Activated CD4-positive, alpha-beta T cell treated with anti-CD3 and anti-CD28 coated beads, Interleukin-2, amount 10 ng/mL, durations not matched to agents 7 days and 5 days (primary cell): ENCODE measurements at regions not wholly inside any gene's neighbourhood (a gene's known extent, or its start where the extent isn't known, plus 50 kb on each side); places are given as distances from the start of the nearest gene placed in this dataset.
"Not testable (repeated sequence)": the region's sequence is repeated elsewhere in the genome, so short reads cannot be mapped to it uniquely, and the experiment has no call there.

Source experiments
- CTCF ChIA-PET: fragments of 350-600 bp; sonication (Branson Sonifier 250); formaldehyde crosslinking; loops from one replicate; lab custom pipeline; 2021; ENCODE audit warnings: antibody characterized with exemption; lab: Charles Lee
- POLR2A ChIA-PET: fragments of 350-600 bp; sonication (Branson Sonifier 250); formaldehyde crosslinking; loops from one replicate; lab custom pipeline; 2021; ENCODE audit warnings: antibody characterized with exemption; lab: Charles Lee
- DNase-seq: peaks from one replicate; pipeline ENCODE4 v3.0.0-alpha.2; 2020
- H3K27ac Mint-ChIP-seq: one replicate; pipeline ENCODE4 v1.8.0; 2021; ENCODE audit warnings: mild to moderate bottlenecking, moderate library complexity, mixed read lengths
- H3K27me3 Mint-ChIP-seq: one replicate; pipeline ENCODE4 v1.8.0; 2021; ENCODE audit warnings: mixed read lengths
- H3K36me3 Mint-ChIP-seq: one replicate; pipeline ENCODE4 v1.8.0; 2021; ENCODE audit warnings: low read depth, mixed read lengths
- H3K4me1 Mint-ChIP-seq: one replicate; pipeline ENCODE4 v1.8.0; 2021; ENCODE audit warnings: mixed read lengths
- H3K4me3 Mint-ChIP-seq: one replicate; pipeline ENCODE4 v1.8.0; 2021; ENCODE audit warnings: mild to moderate bottlenecking, moderate library complexity, mixed read lengths
- H3K9me3 Mint-ChIP-seq: one replicate; pipeline ENCODE4 v1.8.0; 2021; ENCODE audit warnings: mixed read lengths

DNA sequence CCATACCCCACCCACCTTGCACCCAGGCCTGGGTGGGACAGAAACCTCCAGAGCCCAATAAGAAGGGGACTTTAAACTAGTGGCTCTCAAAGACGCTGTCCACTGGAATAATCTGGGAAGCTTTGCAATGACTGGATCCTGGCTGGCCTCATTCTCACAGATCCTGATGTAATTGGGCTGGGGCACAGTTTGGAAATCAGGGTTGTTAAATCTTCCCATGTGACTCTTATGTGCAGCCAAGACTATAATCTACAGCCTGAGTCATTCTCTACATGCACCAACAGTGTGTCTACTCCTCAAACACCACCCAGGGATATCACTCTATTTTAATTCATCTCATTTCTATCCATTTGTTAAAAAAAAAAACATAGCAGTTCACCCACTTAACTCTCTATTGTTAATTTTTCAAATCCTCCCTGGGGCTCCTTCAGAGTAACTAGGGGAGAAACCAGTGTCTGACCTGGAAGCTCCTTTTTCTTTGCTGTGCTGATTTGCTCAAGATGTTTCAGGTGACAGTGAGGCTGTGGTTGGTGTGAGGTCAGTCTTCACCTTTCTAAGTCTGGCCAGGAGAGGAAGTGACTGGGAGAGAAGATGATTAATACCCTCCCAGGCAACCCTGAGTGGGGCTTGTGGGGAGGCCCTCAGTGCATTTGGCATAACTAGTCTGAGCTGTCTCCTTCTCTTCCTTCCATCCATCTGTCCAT lies 211.6 kb upstream of the SFSWAP start:
- H3K4me1 Mint-ChIP-seq: peaks cover 6% of the 10 kb centered on the region
- no peak overlapping the region for H3K4me3 Mint-ChIP-seq
- ChIA-PET CTCF (interaction anchor here (0.6 to 1.3 kb wide), 3 partner anchors 8 to 285 kb away, joined by 3 read pairs; no protein-coding TSS in a partner anchor), POLR2A (no interaction called here)
- no peak for DNase-seq
- no peaks in the 10 kb centered on the region for H3K36me3 Mint-ChIP-seq
- H3K27ac Mint-ChIP-seq: no peak overlapping the region
- no peaks in the 10 kb centered on the region for H3K27me3 Mint-ChIP-seq
- no peaks in the 10 kb centered on the region for H3K9me3 Mint-ChIP-seq

DNA sequence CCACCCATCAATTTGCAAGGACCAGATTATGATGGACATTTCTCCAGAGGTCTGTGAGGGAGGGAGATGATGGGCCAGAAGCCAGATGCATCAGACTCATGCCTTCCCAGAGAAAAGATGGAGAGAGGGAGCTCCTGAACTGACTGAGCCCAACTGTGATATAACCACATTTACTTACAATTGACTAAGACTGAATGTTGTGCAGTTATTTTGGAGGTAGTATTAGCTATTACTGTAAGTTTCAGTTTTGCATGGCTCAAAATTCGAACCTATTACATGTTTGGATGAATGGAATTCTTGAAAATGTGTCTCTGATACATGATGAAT lies 211.1 kb upstream of the SFSWAP start:
- ChIA-PET CTCF (interaction anchor here (1.0 to 1.3 kb wide), 2 partner anchors 9 to 234 kb away, joined by 3 read pairs; no protein-coding TSS in a partner anchor), POLR2A (no interaction called here)
- Mint-ChIP-seq H3K36me3 (no peaks in the 10 kb centered on the region), H3K4me3 (no peak overlapping the region), H3K9me3 (no peaks in the 10 kb centered on the region), H3K27ac (no peak overlapping the region), H3K27me3 (no peaks in the 10 kb centered on the region), H3K4me1 (peaks cover 6% of the 10 kb centered on the region)
- no peak for DNase-seq

- POLR2A ChIA-PET: no interaction called here
- Mint-ChIP-seq H3K9me3 (no peaks in the 10 kb centered on the region), H3K4me3 (no peak overlapping the region), H3K27me3 (no peaks in the 10 kb centered on the region), H3K4me1 (peaks cover 6% of the 10 kb centered on the region), H3K36me3 (no peaks in the 10 kb centered on the region), H3K27ac (no peak overlapping the region)
- DNase-seq: no peak
- CTCF ChIA-PET: interaction anchor here (1.3 kb wide), 1 partner anchor 233 kb away, joined by 3 read pairs; no protein-coding TSS in a partner anchor
Measured at GRCh38 chr12:131500564-131500963, 210.3 kb upstream of the SFSWAP start.

- ChIA-PET CTCF (no interaction called here), POLR2A (no interaction called here)
- Mint-ChIP-seq H3K27me3 (no peaks in the 10 kb centered on the region), H3K4me1 (peaks cover 5% of the 10 kb centered on the region), H3K9me3 (no peaks in the 10 kb centered on the region), H3K36me3 (no peaks in the 10 kb centered on the region), H3K4me3 (no peak overlapping the region), H3K27ac (no peak overlapping the region)
- DNase-seq: no peak
Measured at GRCh38 chr12:131505561-131505960, 205.3 kb upstream of the SFSWAP start.

GRCh38 chr12:131506426-131506825 lies 204.5 kb upstream of the SFSWAP start:
- DNase-seq: no peak
- H3K9me3 Mint-ChIP-seq: no peaks in the 10 kb centered on the region
- CTCF ChIA-PET: no interaction called here
- no peak overlapping the region for H3K27ac Mint-ChIP-seq
- POLR2A ChIA-PET: no interaction called here
- H3K36me3 Mint-ChIP-seq: no peaks in the 10 kb centered on the region
- H3K27me3 Mint-ChIP-seq: no peaks in the 10 kb centered on the region
- H3K4me3 Mint-ChIP-seq: no peak overlapping the region
- peaks cover 9% of the 10 kb centered on the region for H3K4me1 Mint-ChIP-seq

- Mint-ChIP-seq H3K36me3 (no peaks in the 10 kb centered on the region), H3K9me3 (no peaks in the 10 kb centered on the region), H3K4me3 (no peak overlapping the region), H3K27me3 (no peaks in the 10 kb centered on the region), H3K27ac (no peak overlapping the region), H3K4me1 (peaks cover 15% of the 10 kb centered on the region)
- ChIA-PET CTCF (no interaction called here), POLR2A (no interaction called here)
- DNase-seq: no peak
Measured at GRCh38 chr12:131507094-131507493, 203.8 kb upstream of the SFSWAP start.

DNA sequence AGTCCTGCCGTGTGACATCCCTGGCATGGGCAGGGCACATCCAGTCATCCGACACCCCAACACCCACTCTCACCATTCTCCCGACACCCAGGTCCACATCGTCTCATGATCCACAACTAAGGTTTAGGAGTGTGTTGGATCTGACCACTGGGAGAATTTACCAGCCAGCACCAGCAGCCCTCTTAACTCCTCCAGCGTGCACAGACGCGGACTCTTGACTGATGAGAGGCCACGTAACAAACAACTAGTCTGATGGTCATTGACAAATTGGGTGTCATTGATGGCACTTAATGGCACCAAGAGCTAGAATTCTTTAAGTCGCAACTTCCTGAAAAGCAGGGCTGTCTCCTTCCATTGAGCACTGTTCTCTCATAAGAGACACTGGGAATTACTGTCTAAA lies 203.0 kb upstream of the SFSWAP start:
- POLR2A ChIA-PET: interaction anchor here (0.6 kb wide), 1 partner anchor 23 kb away, joined by 3 read pairs; no protein-coding TSS in a partner anchor
- no peaks in the 10 kb centered on the region for H3K9me3 Mint-ChIP-seq

DNA sequence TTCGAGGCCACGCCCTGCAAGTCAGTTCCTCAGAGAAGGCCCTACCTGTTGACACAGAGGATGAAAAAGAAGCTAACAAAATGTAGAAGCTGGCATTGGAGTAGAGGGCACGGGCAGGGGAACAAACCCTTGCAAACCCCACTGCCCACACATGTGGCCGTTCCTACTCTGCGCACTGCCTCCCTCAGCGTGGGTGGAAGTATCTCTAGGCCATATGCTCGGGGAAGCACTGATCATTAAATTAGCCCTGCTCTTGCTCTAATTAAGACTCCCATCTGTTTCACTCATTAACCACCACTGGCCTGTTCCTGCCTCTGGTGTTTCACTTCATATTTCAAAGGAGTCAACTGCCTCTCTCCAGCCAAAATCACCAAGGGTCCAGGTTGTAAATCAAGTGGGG lies 201.2 kb upstream of the SFSWAP start:
- no peak overlapping the region for H3K4me3 Mint-ChIP-seq
- DNase-seq: no peak
- H3K9me3 Mint-ChIP-seq: no peaks in the 10 kb centered on the region
- ChIA-PET CTCF (interaction anchor here (0.9 kb wide), 1 partner anchor 16 kb away, joined by 3 read pairs; no protein-coding TSS in a partner anchor), POLR2A (no interaction called here)
- peaks cover 19% of the 10 kb centered on the region for H3K4me1 Mint-ChIP-seq
- H3K27me3 Mint-ChIP-seq: no peaks in the 10 kb centered on the region
- H3K27ac Mint-ChIP-seq: no peak overlapping the region
- H3K36me3 Mint-ChIP-seq: no peaks in the 10 kb centered on the region

More for the DNA sequence above, 203.0 kb upstream of the SFSWAP start:
- no peaks in the 10 kb centered on the region for H3K27me3 Mint-ChIP-seq
- DNase-seq: no peak
- H3K4me3 Mint-ChIP-seq: no peak overlapping the region
- H3K36me3 Mint-ChIP-seq: no peaks in the 10 kb centered on the region
- CTCF ChIA-PET: no interaction called here
- no peak overlapping the region for H3K27ac Mint-ChIP-seq
- H3K4me1 Mint-ChIP-seq: peaks cover 19% of the 10 kb centered on the region

- Mint-ChIP-seq H3K36me3 (no peaks in the 10 kb centered on the region), H3K4me1 (peaks cover 19% of the 10 kb centered on the region), H3K27me3 (no peaks in the 10 kb centered on the region), H3K4me3 (no peak overlapping the region), H3K9me3 (peaks cover 3% of the 10 kb centered on the region), H3K27ac (no peak overlapping the region)
- DNase-seq: no peak
- CTCF ChIA-PET: interaction anchor here (0.7 to 1.2 kb wide), 4 partner anchors 14 to 63 kb away, joined by 3 to 4 read pairs (median 3); no protein-coding TSS in a partner anchor
- POLR2A ChIA-PET: no interaction called here
Measured at GRCh38 chr12:131510431-131510830, 200.5 kb upstream of the SFSWAP start.

DNA sequence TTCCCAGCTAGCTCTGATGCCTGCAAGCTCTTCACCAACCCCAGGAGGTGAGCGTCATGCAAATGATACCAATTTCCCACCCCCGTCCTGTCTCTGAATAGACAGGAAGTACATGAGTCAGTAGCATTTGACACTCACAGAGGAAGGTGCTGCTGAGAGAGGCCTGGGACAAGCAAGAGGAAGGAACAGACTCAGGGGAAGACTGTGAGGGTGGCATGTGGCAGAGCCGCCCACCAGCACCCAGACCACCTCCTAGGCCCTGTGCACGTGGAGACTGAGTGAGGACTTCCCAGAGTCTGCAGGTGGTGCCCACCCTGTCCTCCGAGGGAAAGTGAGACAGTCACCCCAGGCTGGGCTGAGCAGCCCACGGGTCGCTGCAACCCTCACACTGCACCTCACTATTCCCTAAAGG lies 199.5 kb upstream of the SFSWAP start:
- ChIA-PET POLR2A (no interaction called here), CTCF (interaction anchor here (1.2 kb wide), 1 partner anchor 15 kb away, joined by 4 read pairs; no protein-coding TSS in a partner anchor)
- Mint-ChIP-seq H3K9me3 (peaks cover 8% of the 10 kb centered on the region), H3K4me1 (peaks cover 17% of the 10 kb centered on the region), H3K27ac (peak overlapping the region; percentile 76), H3K4me3 (no peak overlapping the region), H3K27me3 (no peaks in the 10 kb centered on the region), H3K36me3 (no peaks in the 10 kb centered on the region)
- peak; percentile 57 for DNase-seq

- Mint-ChIP-seq H3K27ac (peak overlapping the region; percentile 76), H3K9me3 (peaks cover 8% of the 10 kb centered on the region), H3K27me3 (no peaks in the 10 kb centered on the region), H3K4me1 (peaks cover 15% of the 10 kb centered on the region), H3K36me3 (no peaks in the 10 kb centered on the region), H3K4me3 (no peak overlapping the region)
- POLR2A ChIA-PET: no interaction called here
- no peak for DNase-seq
- CTCF ChIA-PET: no interaction called here
Measured at GRCh38 chr12:131511803-131512561, 198.9 kb upstream of the SFSWAP start.

GRCh38 chr12:131513606-131514005 lies 197.3 kb upstream of the SFSWAP start:
- H3K36me3 Mint-ChIP-seq: no peaks in the 10 kb centered on the region
- peak overlapping the region; percentile 27 for H3K27ac Mint-ChIP-seq
- H3K4me1 Mint-ChIP-seq: peaks cover 15% of the 10 kb centered on the region
- H3K9me3 Mint-ChIP-seq: peaks cover 14% of the 10 kb centered on the region
- no peak for DNase-seq
- no peak overlapping the region for H3K4me3 Mint-ChIP-seq
- ChIA-PET CTCF (no interaction called here), POLR2A (no interaction called here)
- H3K27me3 Mint-ChIP-seq: peaks cover 1% of the 10 kb centered on the region

DNA sequence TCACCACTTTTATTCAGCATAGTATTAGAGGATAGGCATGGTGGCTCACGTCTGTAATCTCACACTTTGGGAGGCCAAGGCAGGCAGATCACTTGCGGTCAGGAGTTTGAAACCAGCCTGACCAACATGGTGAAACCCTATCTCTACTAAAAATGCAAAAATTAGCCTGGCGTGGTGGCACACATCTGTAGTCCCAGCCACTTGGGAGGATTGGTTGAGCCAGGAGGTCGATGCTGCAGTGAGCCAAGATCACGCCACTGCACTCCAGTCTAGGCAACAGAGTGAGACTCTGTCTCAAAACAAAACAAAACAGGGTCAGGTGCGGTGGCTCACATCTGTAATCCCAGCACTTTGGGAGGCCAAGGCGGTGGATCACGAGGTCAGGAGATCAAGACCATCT lies 190.3 kb upstream of the SFSWAP start:
- DNase-seq, H3K4me1 Mint-ChIP-seq, H3K27ac Mint-ChIP-seq, H3K4me3 Mint-ChIP-seq, H3K36me3 Mint-ChIP-seq, CTCF ChIA-PET, POLR2A ChIA-PET: not testable (repeated sequence)
- Mint-ChIP-seq H3K27me3 (peaks cover 12% of the 10 kb centered on the region), H3K9me3 (peaks cover 13% of the 10 kb centered on the region)
